GM23338 (cell line): ENCODE measurements at regions not wholly inside any gene's neighbourhood (a gene's known extent, or its start where the extent isn't known, plus 50 kb on each side); places are given as distances from the start of the nearest gene placed in this dataset.

Experiments used
- CREB1 ChIP-seq: fragments of 250-450 bp; sonication (Bioruptor Pico); IDR thresholded peaks from 2 replicates; pipeline ENCODE4 v1.5.0; 2020; ENCODE audit warnings: low read depth, mild to moderate bottlenecking, moderate library complexity
- EZH2 ChIP-seq: fragments of 200-600 bp; sonication (generic); IDR thresholded peaks from one replicate; pipeline ENCODE4 v1.8.0; 2017; ENCODE audit warnings: antibody characterized with exemption, mild to moderate bottlenecking, low read depth; ENCODE audit not compliant: unreplicated experiment
- EZH2phosphoT487 ChIP-seq: fragments of 200-600 bp; sonication (generic); IDR thresholded peaks from one replicate; pipeline ENCODE4 v1.8.1; 2018; ENCODE audit warnings: antibody characterized with exemption; ENCODE audit not compliant: unreplicated experiment
- POLR2AphosphoS5 ChIP-seq: IDR thresholded peaks from 2 replicates; pipeline ENCODE4 v1.6.1; 2016; ENCODE audit warnings: antibody characterized with exemption, low read depth
- STAT1 ChIP-seq: IDR thresholded peaks from one replicate; pipeline ENCODE4 v1.6.1; 2016; ENCODE audit warnings: antibody characterized with exemption; ENCODE audit not compliant: unreplicated experiment
- ZNF331 ChIP-seq: fragments of 250-450 bp; sonication (Bioruptor Pico); IDR thresholded peaks from 2 replicates; pipeline ENCODE4 v1.5.0; 2020; ENCODE audit warnings: low read depth, mild to moderate bottlenecking, moderate library complexity
- TF ChIP-seq, protein P1 (sequence below): IDR thresholded peaks from one replicate; pipeline ENCODE4 v1.6.1; 2018; ENCODE audit warnings: antibody characterized with exemption; ENCODE audit not compliant: unreplicated experiment
- TF ChIP-seq, protein P2 (sequence below), 2 experiments: fragments of 200-600 bp in 1 of 2; sonication (generic) in 1 of 2; conservative IDR thresholded peaks; 2 replicates each; pipeline versions ENCODE4 v1.5.1 to v1.6.1; 2016 to 2017; ENCODE audit warnings: antibody characterized with exemption in 2 of 2, low read depth in 2 of 2, mild to moderate bottlenecking in 2 of 2, moderate library complexity in 1 of 2

DNA sequence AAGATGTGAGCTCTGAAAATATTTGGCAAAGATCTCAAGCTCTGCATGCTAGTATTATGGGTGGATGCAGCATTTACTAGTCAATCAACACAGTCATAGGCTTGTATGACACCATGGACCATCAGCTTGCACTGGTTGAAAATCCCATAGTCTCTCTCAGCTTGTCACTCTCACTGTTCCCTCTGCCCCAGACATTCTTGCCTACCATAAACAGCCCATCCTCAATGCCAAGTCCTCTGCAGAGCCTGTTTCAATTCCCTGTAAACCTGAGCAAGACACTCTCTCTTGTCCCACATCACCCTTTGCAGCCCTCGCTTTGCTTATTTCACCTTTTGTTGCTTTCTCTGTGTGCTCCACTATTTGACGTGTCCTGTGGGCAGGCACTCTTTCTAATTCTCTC is 264.6 kb downstream of the ICE1 start:
- TF ChIP-seq, protein P1, sequence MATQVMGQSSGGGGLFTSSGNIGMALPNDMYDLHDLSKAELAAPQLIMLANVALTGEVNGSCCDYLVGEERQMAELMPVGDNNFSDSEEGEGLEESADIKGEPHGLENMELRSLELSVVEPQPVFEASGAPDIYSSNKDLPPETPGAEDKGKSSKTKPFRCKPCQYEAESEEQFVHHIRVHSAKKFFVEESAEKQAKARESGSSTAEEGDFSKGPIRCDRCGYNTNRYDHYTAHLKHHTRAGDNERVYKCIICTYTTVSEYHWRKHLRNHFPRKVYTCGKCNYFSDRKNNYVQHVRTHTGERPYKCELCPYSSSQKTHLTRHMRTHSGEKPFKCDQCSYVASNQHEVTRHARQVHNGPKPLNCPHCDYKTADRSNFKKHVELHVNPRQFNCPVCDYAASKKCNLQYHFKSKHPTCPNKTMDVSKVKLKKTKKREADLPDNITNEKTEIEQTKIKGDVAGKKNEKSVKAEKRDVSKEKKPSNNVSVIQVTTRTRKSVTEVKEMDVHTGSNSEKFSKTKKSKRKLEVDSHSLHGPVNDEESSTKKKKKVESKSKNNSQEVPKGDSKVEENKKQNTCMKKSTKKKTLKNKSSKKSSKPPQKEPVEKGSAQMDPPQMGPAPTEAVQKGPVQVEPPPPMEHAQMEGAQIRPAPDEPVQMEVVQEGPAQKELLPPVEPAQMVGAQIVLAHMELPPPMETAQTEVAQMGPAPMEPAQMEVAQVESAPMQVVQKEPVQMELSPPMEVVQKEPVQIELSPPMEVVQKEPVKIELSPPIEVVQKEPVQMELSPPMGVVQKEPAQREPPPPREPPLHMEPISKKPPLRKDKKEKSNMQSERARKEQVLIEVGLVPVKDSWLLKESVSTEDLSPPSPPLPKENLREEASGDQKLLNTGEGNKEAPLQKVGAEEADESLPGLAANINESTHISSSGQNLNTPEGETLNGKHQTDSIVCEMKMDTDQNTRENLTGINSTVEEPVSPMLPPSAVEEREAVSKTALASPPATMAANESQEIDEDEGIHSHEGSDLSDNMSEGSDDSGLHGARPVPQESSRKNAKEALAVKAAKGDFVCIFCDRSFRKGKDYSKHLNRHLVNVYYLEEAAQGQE, result no peak
- no peak for TF ChIP-seq STAT1
- no peak for TF ChIP-seq POLR2AphosphoS5
- TF ChIP-seq, protein P2, sequence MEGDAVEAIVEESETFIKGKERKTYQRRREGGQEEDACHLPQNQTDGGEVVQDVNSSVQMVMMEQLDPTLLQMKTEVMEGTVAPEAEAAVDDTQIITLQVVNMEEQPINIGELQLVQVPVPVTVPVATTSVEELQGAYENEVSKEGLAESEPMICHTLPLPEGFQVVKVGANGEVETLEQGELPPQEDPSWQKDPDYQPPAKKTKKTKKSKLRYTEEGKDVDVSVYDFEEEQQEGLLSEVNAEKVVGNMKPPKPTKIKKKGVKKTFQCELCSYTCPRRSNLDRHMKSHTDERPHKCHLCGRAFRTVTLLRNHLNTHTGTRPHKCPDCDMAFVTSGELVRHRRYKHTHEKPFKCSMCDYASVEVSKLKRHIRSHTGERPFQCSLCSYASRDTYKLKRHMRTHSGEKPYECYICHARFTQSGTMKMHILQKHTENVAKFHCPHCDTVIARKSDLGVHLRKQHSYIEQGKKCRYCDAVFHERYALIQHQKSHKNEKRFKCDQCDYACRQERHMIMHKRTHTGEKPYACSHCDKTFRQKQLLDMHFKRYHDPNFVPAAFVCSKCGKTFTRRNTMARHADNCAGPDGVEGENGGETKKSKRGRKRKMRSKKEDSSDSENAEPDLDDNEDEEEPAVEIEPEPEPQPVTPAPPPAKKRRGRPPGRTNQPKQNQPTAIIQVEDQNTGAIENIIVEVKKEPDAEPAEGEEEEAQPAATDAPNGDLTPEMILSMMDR (conservative IDR thresholded peaks at IDR 0.05; ENCODE audit: low read depth in 2 of 2), result no peak
- TF ChIP-seq EZH2, result no peak
- no peak for TF ChIP-seq CREB1 (CRISPR knock-in tag)
- no peak for TF ChIP-seq ZNF331 (CRISPR knock-in tag)
- TF ChIP-seq EZH2phosphoT487, result no peak
